Femur (tissue), 1 donor: ENCODE measurements at regions not wholly inside any gene's neighbourhood (a gene's known extent, or its start where the extent isn't known, plus 50 kb on each side); places are given as distances from the start of the nearest gene placed in this dataset.
"Not testable (repeated sequence)": the region's sequence is repeated elsewhere in the genome, so short reads cannot be mapped to it uniquely, and the experiment has no call there.

Experiments
- DNase-seq: peaks from one replicate; pipeline ENCODE4 v3.0.0-alpha.2; 2017

DNA sequence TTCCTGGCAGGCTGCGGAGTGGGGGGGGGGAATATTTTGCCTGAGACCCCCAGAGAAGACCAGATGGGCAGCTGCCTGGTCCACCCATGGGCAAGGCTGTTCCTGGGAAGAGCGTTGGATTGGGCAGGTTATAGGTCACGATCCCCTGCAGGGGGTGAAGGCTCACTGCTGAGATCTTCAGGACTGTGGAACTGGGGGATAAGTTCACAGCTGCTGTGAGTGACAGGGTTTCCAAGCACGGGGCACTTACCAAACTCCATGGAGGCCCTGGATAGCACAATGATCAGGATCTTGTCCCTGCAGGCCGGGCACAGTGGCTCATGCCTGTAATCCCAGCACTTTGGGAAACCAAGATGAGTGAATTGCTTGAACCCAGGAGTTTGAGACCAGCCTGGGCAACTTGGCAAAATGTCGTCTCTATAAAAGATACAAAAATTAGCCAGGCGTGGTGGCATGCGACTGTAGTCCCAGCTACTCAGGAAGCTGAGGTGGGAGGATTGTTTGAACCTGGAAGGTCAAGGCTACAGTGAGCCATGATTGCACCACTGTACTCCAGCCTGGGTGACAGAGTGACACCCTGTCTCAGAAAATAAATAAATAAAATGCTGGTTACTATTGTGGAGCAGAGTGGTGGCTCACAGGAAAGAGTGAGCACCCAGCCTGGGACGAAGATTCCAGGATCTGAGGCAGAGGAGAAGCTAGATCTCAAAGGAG is 68.0 kb upstream of the HELT start:
- no peak for DNase-seq

DNA sequence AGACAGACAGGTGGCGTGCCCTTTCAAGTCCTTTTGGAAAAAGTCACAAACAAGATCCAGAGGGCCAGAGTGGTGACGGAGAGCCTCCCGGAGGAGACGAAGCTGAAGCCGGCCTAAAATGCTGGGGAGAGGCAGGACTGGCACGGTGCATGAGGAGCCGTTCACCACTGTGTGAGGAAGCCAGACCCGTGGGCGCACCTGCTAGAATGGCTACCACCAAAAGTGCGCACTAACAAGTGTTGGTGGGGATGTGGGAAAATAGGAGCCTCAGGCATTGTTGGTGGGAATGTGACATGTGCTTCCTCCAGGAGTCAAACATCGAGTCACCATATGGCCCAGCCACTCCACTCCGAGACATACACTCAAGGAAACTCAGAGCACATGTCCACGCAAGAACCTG is 67.4 kb upstream of the HELT start:
- DNase-seq = no peak

DNA sequence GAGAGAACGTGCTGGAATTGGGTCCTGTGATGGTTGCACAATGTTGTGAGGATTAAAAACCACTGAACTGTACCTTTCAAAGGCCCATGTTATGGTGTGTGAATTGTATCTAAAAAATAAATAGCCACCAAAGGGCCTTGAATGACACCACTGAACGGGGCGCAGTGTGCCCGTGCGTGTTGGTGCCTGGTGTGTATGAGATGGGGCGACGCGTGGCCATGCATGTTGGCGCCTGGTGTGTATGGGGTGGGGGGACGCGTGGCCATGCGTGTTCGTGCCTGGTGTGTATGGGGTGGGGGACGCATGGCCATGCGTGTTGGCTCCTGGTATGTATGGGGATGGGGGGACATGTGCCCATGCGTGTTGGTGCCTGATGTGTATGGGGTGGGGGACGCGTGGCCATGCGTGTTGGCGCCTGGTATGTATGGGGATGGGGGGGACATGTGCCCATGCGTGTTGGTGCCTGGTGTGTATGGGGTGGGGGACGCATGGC is 66.6 kb upstream of the HELT start:
- DNase-seq = no peak

DNA sequence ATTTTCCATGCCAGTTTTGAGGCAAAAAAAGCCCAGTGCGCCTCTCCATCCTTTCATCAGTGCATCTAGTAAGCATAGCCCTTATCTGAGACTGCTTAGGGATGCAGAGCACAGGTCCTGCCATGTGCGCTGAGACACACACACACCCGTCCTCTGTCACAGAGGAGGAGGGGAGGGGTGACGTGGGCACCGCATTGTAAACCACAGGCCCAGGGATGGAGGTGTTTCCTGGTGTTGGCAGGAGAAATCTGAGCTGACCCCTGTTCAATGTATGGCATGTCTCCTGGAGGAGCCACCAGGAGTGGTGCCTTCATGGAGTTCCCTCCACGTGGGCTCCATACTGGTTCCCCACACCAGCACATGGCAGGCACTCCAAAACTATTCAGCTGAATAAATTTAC is 65.8 kb upstream of the HELT start:
- no peak for DNase-seq

DNA sequence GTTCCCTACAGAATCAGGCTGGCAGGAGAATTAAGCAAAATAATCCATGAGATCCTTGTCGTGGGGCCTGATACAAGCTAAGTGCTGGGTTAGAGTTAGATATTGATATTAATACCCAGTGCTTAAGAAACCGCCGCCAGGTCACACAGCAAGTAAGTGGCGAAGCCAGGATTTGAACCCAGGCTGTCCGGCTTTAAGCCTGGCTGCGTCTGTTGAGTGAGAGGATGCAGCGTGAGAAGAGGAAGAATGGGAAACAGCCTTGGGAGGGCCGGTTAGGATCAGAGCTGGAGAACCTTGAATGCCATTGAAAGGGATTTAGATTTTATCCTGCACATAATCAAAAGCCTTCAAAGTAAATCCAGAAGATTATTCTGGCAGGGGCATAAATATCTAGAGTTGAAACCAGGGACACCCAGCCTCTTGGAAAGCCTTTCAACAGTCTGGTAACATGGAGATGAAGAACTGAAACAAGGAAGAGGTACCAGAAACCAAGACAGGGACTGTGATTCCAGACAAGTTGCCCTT is 64.8 kb upstream of the HELT start:
- DNase-seq = no peak

DNA sequence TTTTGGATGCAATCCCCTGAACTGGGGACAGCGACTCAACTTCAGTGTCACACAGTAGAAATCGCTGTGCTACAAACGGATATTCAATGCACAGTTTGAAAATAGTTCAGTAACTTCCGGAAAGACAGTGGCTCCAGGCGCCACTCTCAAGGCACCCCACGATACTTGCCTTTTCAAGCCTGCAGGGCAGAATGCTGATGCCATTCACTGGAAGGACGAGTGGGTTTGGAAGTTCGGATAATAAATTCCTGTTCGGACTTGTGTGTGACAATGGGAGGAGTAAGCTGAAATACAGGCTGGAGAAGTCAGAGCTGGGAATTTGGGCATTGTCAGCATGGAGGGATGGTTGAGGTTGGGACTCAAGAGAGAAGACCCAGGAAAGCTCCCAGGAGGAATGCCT is 64.3 kb upstream of the HELT start:
- no peak for DNase-seq

DNA sequence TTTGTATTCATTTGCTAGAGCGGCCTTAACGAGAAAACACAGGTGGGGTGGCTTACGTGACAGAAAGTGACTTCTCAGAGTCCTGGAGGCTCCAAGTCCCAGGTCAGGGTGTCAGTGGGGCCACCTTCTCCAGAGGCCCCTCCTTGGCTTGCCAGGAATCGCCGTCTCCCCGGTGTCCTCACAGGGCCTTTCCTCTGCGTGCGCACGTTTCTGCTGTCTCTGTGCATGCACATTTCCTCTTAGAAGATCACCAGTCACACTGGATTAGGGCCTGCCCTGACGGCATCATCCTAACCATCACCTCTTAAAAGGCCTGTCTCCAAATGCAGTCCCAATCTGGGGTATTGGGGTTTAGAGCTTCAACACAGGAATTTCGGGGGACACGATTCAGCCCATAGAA is 63.8 kb upstream of the HELT start:
- no peak for DNase-seq

DNA sequence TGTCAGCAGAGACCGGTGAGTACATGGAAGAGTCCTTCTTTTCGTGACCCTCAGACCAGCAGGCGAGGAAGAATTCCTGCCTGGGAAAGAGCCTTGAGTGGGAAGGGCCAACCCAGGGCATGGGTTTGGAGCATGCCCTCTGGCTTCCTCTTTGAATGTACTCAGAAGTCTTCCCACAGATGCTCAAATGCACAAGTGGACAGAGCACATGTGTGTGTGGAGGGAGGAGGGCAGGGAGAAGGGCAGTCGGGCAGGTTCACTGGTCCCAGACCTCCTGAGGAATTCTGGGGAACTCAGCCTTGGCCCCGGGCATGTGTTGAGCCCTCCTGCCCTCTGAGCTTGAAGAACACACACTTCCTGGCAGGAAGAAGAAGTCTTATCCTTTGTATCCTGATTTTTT is 63.2 kb upstream of the HELT start:
- no peak for DNase-seq

DNA sequence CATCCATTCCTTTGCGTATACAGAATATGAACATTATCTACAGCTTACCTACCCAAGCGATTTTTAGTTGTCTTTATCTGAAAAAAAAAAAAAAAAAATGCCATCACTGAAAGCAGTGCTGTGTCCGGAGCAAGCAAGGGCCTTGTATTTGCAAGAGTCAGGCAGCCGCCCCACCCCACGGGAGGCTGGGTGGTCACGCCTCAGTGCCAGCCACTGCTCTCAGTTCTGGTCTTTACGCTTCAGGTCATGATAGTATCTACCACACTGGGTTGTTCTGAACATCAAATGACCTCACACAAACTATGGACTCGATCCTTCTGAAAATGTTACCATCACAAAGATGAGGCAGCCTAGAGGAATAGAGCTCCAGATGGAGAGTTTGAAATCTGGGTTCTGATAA is 62.7 kb upstream of the HELT start:
- no peak for DNase-seq

DNA sequence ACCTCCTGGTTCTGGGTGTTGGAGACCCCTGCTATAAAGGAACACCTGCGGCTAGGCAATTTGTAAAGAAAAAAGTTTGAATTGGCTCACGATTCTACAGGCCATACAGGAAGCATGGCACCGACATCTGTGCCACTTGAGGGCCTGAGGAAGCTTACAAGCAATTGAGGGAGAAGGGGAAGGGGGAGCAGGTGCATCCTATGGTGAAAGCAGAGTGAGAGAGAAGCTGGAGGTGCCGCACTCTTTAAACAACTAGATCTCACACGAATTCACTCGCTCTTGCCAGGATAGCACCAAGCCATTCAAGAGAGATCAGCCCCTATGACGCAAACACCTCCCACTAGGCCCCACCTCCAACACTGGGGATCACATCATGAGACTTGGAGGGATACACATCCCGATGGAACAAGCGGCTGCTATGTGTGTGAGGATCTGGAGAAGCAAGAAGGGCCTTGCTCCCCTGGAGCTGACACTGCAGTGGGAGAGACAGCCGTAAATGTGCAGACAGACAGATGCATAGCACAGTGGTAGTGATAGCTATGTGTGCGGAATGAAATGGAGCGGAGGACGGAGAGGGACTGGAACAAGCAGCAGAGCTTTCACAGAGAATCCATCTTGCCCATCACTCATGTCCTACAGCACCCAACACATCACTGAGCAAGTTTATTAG is 60.7 kb upstream of the HELT start:
- no peak for DNase-seq

DNA sequence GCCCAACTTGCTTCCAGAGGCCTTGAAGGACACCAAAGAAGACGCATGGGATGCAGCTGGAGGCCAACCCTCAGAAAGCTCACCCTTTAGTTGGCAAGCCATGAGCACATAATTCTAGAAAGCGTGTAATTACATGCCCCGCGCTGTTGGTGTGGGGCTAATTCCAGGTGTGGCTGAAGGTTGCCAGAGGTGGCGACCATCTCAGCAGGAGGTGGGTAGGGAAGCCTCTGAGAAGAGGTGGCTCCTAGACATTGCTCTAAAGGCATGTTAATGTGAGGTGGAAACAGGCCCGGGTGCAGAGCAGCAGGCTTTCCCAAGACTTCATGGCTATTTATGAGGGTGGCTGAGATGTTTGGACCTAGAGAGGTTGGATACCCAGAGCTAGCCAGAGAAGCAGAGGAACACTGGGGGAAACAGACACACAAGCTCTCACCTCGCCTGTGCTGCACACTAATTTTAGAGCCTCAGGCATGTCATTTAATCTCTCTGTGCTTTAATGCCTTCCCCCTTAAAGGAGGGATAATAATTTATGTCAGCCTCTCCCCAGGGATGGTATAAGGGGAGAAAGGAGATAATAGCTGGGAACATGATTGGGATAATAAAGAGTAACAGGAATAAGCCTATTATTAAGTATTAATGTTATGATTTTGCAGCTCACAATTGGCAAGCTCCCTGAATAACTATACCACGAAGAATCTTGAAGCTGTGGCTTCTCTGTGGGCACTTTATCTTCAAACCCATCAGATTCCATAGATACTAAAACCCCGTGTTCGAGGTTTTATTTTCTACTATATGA is 60.0 kb upstream of the HELT start:
- DNase-seq = no peak

DNA sequence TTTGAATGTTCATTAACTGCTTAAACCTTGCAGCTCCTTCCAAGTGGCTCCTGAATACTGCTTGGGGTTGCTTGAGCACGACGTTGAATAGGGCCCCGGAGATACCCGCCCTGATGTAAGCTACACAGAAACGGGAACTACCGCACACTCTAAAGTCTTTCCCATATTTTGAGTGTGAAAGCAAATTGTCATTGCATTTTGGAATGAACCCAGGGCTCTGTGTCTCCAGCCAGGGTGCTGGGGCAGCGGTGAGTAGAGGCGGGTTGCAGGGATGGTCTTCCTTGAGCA is 59.4 kb upstream of the HELT start:
- no peak for DNase-seq

DNA sequence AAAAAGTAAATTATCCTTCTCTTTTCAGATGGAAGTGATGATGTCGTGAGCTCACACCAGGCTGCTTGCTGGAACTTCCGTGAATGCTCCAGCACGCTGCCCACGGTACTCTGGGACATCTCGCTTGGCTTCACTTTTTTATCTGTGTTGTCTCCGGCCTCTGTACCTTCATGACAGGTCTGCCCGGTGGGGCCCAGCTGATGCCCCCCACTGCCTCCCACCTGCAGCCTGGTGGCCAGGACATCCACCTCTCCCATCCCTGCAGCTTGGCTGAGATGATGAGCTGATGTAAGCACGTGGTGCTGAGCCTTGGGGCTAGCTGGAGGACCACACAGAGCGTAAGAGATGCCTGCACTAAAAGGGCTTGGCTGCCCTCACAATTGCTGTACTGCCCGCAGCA is 59.0 kb upstream of the HELT start:
- DNase-seq = no peak

DNA sequence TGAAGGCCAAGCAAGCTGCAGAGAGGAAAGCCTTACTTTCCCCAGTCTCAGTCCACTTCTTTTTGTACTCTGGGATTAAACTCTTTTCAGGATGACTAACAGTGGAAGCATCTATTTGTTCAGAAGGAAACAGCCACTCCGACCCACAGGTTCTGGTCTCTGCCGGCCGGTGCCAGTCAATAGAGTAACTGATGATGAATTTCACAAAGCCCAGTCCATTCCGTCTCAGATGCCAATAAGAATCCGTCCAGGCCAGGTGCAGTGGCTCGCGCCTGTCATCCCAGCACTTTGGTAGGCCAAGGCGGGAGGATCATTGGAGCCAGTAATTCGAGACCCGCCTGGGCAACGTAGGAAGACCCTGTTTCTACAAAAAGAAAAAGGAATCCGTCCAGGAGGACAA is 58.5 kb upstream of the HELT start:
- no peak for DNase-seq

DNA sequence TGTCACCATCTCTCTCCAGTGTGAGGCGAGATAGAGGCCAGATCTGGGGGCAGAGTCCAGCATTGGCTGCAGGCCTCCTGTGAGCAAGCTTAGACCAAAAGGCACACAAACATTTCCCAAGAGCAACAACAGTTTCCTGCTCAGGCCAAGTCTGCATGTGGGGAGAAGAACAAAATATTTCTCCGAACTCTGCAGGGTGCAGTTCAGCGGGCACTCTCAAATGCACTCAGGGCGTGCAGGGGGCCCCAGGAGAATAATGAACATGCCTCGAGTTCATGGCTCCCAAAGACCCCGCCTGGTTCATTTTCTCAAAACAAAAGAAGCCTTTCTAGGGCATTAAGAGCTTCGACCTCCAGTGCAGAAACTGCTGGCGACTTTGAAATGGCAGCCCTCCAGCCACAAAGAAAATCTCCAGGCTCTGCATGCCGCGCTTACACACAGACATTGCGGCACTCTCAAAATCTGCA is 57.8 kb upstream of the HELT start:
- DNase-seq = no peak

DNA sequence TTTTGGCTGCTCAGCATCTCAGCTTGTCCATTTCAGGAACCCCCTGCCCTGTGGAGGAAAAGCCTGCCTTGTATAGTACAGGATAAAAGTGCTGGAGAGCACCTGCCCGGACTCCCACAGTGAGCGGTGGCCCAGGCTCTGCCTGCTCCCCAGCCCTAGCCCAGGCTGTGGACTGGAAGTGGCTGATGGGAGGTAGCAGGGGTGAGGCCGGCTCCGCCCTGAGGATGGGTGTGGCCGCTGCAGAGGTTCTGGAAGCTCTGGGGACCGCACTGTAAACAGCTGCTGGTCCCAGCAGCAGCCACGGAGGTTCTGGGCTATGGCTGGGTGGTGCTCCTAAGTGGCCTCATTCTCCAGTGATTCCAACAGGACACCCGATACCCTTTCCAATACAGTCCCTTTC is 56.6 kb upstream of the HELT start:
- DNase-seq = no peak

DNA sequence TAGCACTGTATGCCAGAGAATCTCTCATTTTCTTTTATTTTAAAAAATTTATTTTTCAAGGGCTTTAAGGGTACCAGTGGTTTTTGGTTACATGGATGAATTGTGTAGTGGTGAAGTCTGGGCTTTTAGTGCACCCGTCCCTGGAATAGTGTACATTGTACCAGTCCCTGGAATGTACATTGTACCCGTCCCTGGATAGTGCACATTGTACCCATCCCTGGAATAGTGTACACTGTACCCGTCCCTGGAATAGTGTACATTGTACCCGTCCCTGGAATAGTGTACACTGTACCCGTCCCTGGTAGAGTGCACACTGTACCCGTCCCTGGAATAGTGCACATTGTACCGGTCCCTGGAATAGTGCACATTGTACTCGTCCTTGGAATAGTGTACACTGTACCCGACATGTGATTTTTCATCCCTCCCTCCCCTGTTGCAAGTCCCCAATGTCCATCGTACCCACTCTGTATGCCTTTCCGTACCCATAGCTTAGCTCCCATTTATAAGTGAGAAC is 56.1 kb upstream of the HELT start:
- no peak for DNase-seq

DNA sequence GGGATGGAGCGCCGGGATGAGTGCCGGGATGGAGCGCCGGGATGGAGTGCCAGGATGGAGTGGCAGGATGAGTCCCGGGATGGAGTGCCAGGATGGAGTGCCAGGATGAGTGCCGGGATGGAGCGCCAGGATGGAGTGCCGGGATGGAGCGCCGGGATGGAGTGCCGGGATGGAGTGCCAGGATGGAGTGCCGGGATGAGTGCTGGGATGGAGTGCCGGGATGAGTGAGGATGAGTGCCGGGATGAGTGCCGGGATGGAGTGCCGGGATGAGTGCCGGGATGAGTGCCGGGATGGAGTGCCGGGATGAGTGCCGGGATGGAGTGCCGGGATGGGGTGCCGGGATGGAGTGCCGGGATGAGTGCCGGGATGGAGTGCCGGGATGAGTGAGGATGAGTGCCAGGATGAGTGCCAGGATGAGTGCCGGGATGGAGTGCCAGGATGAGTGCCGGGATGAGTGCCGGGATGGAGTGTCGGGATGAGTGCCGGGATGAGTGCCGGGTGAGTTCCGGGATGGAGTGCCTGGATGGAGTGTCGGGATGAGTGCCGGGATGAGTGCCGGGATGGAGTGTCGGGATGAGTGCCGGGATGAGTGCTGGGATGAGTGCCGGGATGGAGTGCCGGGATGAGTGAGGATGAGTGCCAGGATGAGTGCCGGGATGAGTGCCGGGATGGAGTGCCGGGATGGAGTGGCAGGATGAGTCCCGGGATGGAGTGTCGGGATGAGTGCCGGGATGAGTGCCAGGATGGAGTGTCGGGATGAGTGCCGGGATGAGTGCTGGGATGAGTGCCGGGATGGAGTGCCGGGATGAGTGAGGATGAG is 52.9 kb upstream of the HELT start:
- DNase-seq = not testable (repeated sequence)

DNA sequence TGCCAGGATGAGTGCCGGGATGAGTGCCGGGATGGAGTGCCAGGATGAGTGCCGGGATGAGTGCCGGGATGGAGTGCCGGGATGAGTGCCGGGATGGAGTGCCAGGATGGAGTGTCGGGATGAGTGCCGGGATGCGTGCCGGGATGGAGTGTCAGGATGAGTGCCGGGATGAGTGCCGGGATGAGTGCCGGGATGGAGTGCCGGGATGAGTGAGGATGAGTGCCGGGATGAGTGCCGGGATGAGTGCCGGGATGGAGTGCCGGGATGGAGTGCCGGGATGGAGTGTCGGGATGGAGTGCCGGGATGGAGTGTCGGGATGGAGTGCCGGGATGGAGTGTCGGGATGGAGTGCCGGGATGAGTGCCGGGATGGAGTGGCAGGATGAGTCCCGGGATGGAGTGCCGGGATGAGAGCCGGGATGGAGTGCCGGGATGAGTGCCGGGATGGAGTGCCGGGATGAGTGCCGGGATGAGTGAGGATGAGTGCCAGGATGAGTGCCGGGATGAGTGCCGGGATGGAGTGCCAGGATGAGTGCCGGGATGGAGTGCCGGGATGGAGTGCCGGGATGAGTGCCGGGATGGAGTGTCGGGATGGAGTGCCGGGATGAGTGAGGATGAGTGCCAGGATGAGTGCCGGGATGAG is 52.1 kb upstream of the HELT start:
- DNase-seq = not testable (repeated sequence)

DNA sequence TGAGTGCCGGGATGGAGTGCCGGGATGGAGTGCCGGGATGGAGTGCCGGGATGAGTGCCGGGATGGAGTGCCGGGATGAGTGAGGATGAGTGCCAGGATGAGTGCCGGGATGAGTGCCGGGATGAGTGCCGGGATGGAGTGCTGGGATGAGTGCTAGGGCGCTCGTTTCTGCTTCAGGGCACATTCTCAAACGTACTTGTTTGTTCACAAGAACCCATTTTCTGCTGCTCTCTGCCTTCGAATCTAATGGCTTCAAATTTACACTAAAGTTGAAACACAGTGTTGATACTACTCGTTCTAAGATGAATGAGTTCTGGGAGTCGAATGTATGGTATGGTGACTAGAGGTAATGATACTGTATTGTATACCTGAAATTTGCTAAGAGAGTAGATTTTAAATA is 50.6 kb upstream of the HELT start:
- not testable (repeated sequence) for DNase-seq

DNA sequence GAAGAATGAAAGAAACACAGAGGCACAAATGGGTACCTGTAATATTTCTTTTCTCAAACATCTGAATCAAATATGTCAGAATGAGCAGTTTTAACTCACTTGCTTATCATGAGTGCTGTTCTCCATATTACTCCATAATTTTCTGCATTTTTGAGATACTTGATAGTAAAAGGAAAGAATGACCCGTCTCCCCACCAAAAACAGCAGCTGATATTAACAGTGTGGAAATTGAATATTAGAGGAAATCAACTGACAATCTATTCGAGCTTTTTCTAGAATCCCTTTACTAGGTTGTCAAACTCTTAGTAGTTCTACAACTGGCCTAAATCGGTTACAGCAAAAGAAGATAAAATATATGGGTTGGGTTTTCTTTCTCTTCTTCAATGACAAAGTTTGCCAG is 49.9 kb upstream of the HELT start:
- no peak for DNase-seq
